ENCODE measurements at regions not wholly inside any gene's neighbourhood (a gene's known extent, or its start where the extent isn't known, plus 50 kb on each side); places are given as distances from the start of the nearest gene placed in this dataset.
"Not testable (repeated sequence)": the region's sequence is repeated elsewhere in the genome, so short reads cannot be mapped to it uniquely, and the experiment has no call there.

DNA sequence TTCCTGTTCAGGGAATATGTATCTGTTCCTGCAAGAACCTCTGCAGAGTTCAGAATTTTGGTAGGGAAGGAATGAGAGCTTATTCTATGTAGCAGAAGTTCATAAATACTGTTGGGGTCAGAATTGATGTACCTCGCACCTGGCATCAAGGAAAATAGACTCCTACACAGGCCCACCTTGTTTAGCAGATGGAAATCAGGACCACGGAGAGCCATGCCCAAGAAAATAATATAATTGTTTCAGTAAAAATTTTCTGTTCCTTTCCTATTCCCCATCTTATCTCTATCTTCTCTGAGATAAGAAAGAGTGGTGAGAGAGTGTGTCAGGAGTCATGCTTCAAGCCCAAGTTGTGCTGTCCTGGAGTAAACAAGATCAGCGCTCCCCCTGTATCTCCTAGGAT is 404.7 kb upstream of the UBE2E2 start:
- Histone ChIP-seq H3K4me3 (ENCODE audit: low read depth in 1 of 5, low read length in 5 of 5) (no peak overlapping the region), H3K27ac (ENCODE audit: low read depth, low read length) (no peak overlapping the region), H3K27me3 (ENCODE audit: control insufficient read depth in 5 of 5, insufficient read depth in 4 of 5, low read length in 5 of 5) (no peaks in the 10 kb centered on the region), H3K9me3 (ENCODE audit: control insufficient read depth in 5 of 5, low read length in 5 of 5) (no peaks in the 10 kb centered on the region), H3K9ac (ENCODE audit: low read length in 5 of 5) (no peak overlapping the region), H3K4me1 (ENCODE audit: control insufficient read depth in 5 of 5, insufficient read depth in 5 of 5, low read length in 5 of 5) (no peaks in the 10 kb centered on the region), H3K36me3 (ENCODE audit: control insufficient read depth in 5 of 5, insufficient read depth in 5 of 5, low read length in 5 of 5) (no peaks in the 10 kb centered on the region)

DNA sequence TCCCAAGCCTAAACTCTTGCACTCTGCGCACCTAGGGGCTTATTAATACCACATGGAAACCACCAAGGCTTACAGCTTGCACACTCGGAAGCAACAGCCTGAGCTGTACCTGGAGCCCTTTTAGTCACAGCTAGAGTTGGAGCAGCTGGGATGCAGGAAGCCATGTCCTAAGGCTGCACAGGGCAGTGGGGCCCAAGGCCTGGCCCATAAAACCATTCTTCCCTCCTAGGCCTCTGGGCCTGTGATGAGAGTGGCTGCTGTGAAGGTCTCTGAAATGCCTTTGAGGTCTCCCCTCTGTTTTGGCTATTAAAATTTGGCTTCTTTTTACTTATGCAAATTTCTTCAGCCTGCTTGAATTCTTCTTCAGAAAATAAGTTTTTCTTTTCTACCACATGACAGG is 383.9 kb upstream of the UBE2E2 start:
- H3K27me3 ChIP-seq (ENCODE audit: control insufficient read depth in 5 of 5, insufficient read depth in 4 of 5, low read length in 5 of 5), result no peaks in the 10 kb centered on the region
- peaks cover 0 to 3% (median 0%) of the 10 kb centered on the region in 5 donors for H3K9me3 ChIP-seq (ENCODE audit: control insufficient read depth in 5 of 5, low read length in 5 of 5)
- no peak overlapping the region for H3K9ac ChIP-seq (ENCODE audit: low read length in 5 of 5)
- H3K4me3 ChIP-seq (ENCODE audit: low read depth in 1 of 5, low read length in 5 of 5), result no peak overlapping the region
- no peaks in the 10 kb centered on the region for H3K36me3 ChIP-seq (ENCODE audit: control insufficient read depth in 5 of 5, insufficient read depth in 5 of 5, low read length in 5 of 5)
- no peak overlapping the region for H3K27ac ChIP-seq (ENCODE audit: low read depth, low read length)
- H3K4me1 ChIP-seq (ENCODE audit: control insufficient read depth in 5 of 5, insufficient read depth in 5 of 5, low read length in 5 of 5), result no peaks in the 10 kb centered on the region

DNA sequence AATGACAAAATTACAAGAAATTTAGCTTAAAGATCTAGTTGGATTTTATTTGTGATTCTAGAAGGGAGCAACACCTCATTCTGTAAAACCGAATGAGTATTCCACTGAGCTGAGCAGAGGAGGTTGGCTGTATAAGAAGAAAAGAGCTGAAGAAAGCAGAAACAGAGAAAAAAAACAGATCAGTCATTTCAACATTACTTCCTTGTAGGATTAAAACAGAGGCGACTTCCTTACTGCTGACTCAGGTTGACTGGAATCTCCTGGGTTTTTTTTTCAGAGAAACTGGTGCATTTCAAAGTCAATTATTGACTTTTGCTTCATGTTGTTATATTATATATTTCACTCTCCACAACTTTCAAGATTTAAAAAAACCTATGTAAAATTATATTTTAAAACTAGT is 368.1 kb upstream of the UBE2E2 start:
- no peak overlapping the region for H3K27ac ChIP-seq (ENCODE audit: low read depth, low read length)
- peaks cover 0 to 4% (median 0%) of the 10 kb centered on the region in 5 donors for H3K4me1 ChIP-seq (ENCODE audit: control insufficient read depth in 5 of 5, insufficient read depth in 5 of 5, low read length in 5 of 5)
- no peak overlapping the region for H3K4me3 ChIP-seq (ENCODE audit: low read depth in 1 of 5, low read length in 5 of 5)
- H3K36me3 ChIP-seq (ENCODE audit: control insufficient read depth in 5 of 5, insufficient read depth in 5 of 5, low read length in 5 of 5), result no peaks in the 10 kb centered on the region
- no peak overlapping the region for H3K9ac ChIP-seq (ENCODE audit: low read length in 5 of 5)
- H3K9me3 ChIP-seq (ENCODE audit: control insufficient read depth in 5 of 5, low read length in 5 of 5), result no peaks in the 10 kb centered on the region
- no peaks in the 10 kb centered on the region for H3K27me3 ChIP-seq (ENCODE audit: control insufficient read depth in 5 of 5, insufficient read depth in 4 of 5, low read length in 5 of 5)

DNA sequence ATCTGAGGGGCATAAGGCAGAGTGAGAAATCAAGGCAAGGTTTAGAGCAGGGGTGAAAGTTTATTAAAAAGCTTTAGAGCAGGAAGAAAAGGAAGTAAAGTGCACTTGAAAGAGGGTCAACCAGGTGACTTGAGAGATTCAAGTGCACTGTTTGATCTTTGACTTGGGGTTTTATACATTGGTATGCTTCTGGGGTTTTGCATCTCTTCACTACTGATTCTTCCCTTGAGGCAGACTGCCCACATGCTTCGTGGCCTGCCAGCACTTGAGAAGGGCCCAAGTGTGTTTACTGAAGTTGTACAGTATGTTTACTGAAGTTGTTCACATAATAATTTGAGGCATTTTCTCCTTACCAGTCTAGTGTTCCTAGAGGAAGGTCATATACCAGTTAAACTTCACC is 367.0 kb upstream of the UBE2E2 start:
- Histone ChIP-seq H3K27me3 (ENCODE audit: control insufficient read depth in 5 of 5, insufficient read depth in 4 of 5, low read length in 5 of 5) (no peaks in the 10 kb centered on the region), H3K9ac (ENCODE audit: low read length in 5 of 5) (no peak overlapping the region), H3K27ac (ENCODE audit: low read depth, low read length) (no peak overlapping the region), H3K4me3 (ENCODE audit: low read depth in 1 of 5, low read length in 5 of 5) (no peak overlapping the region), H3K9me3 (ENCODE audit: control insufficient read depth in 5 of 5, low read length in 5 of 5) (peaks cover 0 to 2% (median 0%) of the 10 kb centered on the region in 5 donors), H3K4me1 (ENCODE audit: control insufficient read depth in 5 of 5, insufficient read depth in 5 of 5, low read length in 5 of 5) (peaks cover 0 to 4% (median 0%) of the 10 kb centered on the region in 5 donors), H3K36me3 (ENCODE audit: control insufficient read depth in 5 of 5, insufficient read depth in 5 of 5, low read length in 5 of 5) (no peaks in the 10 kb centered on the region)

DNA sequence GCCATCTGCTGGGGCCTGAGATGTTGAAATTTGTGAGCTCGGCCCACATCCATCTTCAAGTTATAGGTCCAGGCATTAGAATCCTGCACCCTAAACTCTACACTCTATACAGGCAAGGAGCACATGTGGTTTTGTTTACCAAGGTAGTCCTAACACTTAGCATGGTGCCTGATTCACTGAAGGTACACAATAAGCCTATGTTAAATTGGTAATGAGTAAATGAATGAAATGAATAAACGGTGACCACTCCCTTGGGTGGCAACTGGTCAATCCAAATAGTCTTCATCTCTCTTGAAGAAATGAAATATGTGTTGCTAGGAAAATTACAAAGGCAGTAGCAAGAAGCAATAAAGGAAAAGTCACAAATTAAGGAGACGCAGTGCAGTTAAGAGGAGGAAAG is 359.3 kb upstream of the UBE2E2 start:
- Histone ChIP-seq H3K4me1 (ENCODE audit: control insufficient read depth in 5 of 5, insufficient read depth in 5 of 5, low read length in 5 of 5) (no peaks in the 10 kb centered on the region), H3K4me3 (ENCODE audit: low read depth in 1 of 5, low read length in 5 of 5) (no peak overlapping the region), H3K9me3 (ENCODE audit: control insufficient read depth in 5 of 5, low read length in 5 of 5) (peaks cover 0 to 2% (median 0%) of the 10 kb centered on the region in 5 donors), H3K27ac (ENCODE audit: low read depth, low read length) (no peak overlapping the region), H3K9ac (ENCODE audit: low read length in 5 of 5) (no peak overlapping the region), H3K27me3 (ENCODE audit: control insufficient read depth in 5 of 5, insufficient read depth in 4 of 5, low read length in 5 of 5) (no peaks in the 10 kb centered on the region), H3K36me3 (ENCODE audit: control insufficient read depth in 5 of 5, insufficient read depth in 5 of 5, low read length in 5 of 5) (no peaks in the 10 kb centered on the region)

DNA sequence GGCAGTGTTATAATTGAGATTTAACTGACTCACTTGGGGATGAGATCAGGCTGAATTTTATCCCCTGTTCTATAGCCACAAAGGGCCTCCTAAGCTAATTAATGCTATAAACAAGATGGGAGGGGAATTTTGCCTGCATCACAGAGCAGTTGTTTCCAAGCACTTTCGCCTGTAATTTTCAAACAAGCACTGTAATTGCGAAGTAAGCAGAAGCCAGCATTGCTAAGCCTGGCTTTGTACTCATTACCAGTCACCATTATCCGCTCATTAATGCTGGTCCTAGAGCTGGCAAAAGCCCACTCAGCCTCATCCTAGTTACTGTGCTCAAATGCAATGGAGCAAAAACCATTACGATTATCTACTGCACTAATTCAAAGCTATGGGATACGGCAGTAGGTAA is 356.6 kb upstream of the UBE2E2 start:
- no peak overlapping the region for H3K9ac ChIP-seq (ENCODE audit: low read length in 5 of 5)
- no peaks in the 10 kb centered on the region for H3K36me3 ChIP-seq (ENCODE audit: control insufficient read depth in 5 of 5, insufficient read depth in 5 of 5, low read length in 5 of 5)
- H3K9me3 ChIP-seq (ENCODE audit: control insufficient read depth in 5 of 5, low read length in 5 of 5), result no peaks in the 10 kb centered on the region
- no peaks in the 10 kb centered on the region for H3K27me3 ChIP-seq (ENCODE audit: control insufficient read depth in 5 of 5, insufficient read depth in 4 of 5, low read length in 5 of 5)
- no peak overlapping the region for H3K4me3 ChIP-seq (ENCODE audit: low read depth in 1 of 5, low read length in 5 of 5)
- no peak overlapping the region for H3K27ac ChIP-seq (ENCODE audit: low read depth, low read length)
- H3K4me1 ChIP-seq (ENCODE audit: control insufficient read depth in 5 of 5, insufficient read depth in 5 of 5, low read length in 5 of 5), result no peaks in the 10 kb centered on the region

DNA sequence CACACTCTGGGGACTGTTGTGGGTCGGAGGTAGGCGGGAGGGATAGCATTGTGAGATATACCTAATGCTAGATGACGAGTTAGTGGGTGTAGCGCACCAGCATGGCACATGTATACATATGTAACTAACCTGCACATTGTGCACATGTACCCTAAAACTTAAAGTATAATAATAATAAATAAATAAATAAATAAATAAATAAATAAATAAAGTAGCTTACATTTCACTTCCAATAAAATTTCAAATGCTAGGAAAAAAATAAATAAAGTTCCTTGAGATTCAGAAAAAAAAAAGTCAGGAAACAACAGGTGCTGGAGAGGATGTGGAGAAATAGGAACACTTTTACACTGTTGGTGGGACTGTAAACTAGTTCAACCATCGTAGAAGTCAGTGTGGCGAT is 353.5 kb upstream of the UBE2E2 start:
- H3K9me3 ChIP-seq (ENCODE audit: control insufficient read depth in 5 of 5, low read length in 5 of 5); H3K27me3 ChIP-seq (ENCODE audit: control insufficient read depth in 5 of 5, insufficient read depth in 4 of 5, low read length in 5 of 5); H3K9ac ChIP-seq (ENCODE audit: low read length in 5 of 5); H3K36me3 ChIP-seq (ENCODE audit: control insufficient read depth in 5 of 5, insufficient read depth in 5 of 5, low read length in 5 of 5); H3K4me3 ChIP-seq (ENCODE audit: low read depth in 1 of 5, low read length in 5 of 5); H3K27ac ChIP-seq (ENCODE audit: low read depth, low read length); H3K4me1 ChIP-seq (ENCODE audit: control insufficient read depth in 5 of 5, insufficient read depth in 5 of 5, low read length in 5 of 5): not testable (repeated sequence)

DNA sequence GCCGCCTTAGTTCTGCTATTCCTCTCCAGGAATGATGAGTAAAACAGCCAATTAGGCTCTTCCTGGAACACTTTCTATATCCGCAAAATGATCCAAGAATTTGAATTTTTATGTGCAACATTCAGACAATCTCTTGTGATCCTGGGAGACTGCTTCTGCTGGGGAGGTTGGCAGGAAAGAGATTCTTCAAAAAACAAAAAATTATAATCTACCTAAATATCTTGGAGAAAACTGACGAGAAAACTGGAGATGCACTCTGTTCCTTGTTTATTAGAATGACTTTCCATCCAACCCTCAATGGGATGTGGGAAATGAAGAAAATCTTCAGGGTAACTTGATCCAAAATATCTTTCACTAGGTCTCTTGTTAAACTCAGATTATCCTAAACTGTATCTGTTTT is 346.3 kb upstream of the UBE2E2 start:
- H3K4me3 ChIP-seq (ENCODE audit: low read depth in 1 of 5, low read length in 5 of 5), result no peak overlapping the region
- no peaks in the 10 kb centered on the region for H3K36me3 ChIP-seq (ENCODE audit: control insufficient read depth in 5 of 5, insufficient read depth in 5 of 5, low read length in 5 of 5)
- no peak overlapping the region for H3K27ac ChIP-seq (ENCODE audit: low read depth, low read length)
- no peak overlapping the region for H3K9ac ChIP-seq (ENCODE audit: low read length in 5 of 5)
- H3K27me3 ChIP-seq (ENCODE audit: control insufficient read depth in 5 of 5, insufficient read depth in 4 of 5, low read length in 5 of 5), result no peaks in the 10 kb centered on the region
- H3K4me1 ChIP-seq (ENCODE audit: control insufficient read depth in 5 of 5, insufficient read depth in 5 of 5, low read length in 5 of 5), result no peaks in the 10 kb centered on the region
- peaks cover 0 to 4% (median 0%) of the 10 kb centered on the region in 5 donors for H3K9me3 ChIP-seq (ENCODE audit: control insufficient read depth in 5 of 5, low read length in 5 of 5)

DNA sequence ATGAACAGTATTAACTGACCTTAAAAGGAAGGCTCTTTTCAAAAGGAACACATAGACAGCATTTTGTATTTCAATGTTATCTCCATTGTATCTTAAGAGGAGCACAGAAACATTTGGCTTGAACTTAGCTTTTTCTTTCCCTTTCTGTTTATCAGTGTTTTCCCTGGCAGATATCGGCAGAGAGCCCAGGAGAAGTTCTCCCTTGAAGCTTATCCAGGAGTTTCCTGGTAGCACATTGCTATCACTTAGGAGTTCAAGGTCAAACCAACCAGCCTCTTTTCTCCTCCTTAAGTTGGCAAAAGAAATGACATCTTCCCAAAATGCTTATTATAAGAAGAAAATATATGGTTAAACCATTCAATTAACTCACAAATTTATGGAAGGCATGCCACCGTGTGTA is 344.6 kb upstream of the UBE2E2 start:
- Histone ChIP-seq H3K27me3 (ENCODE audit: control insufficient read depth in 5 of 5, insufficient read depth in 4 of 5, low read length in 5 of 5) (no peaks in the 10 kb centered on the region), H3K36me3 (ENCODE audit: control insufficient read depth in 5 of 5, insufficient read depth in 5 of 5, low read length in 5 of 5) (no peaks in the 10 kb centered on the region), H3K4me3 (ENCODE audit: low read depth in 1 of 5, low read length in 5 of 5) (no peak overlapping the region), H3K9me3 (ENCODE audit: control insufficient read depth in 5 of 5, low read length in 5 of 5) (no peaks in the 10 kb centered on the region), H3K9ac (ENCODE audit: low read length in 5 of 5) (no peak overlapping the region), H3K27ac (ENCODE audit: low read depth, low read length) (no peak overlapping the region), H3K4me1 (ENCODE audit: control insufficient read depth in 5 of 5, insufficient read depth in 5 of 5, low read length in 5 of 5) (no peaks in the 10 kb centered on the region)

DNA sequence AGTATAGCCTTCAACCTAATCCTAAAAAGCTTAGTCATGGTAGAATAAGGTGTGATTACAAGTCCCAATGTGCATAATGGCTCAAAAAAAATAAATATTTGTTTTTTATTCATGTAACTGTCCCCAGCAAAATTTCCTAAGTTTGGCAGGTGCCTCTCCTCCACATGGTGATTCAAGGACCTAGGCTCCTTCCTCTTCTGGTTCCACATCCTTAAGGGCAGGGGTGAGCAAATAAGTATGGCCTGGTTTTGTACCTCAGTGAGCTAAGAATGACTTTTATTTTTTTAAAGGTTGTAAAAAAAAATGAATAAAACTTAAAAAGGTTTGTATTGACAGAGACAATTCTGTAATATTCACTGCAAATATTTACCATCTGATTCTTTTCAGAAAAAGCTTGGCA is 343.5 kb upstream of the UBE2E2 start:
- H3K27ac ChIP-seq (ENCODE audit: low read depth, low read length), result no peak overlapping the region
- no peak overlapping the region for H3K4me3 ChIP-seq (ENCODE audit: low read depth in 1 of 5, low read length in 5 of 5)
- no peaks in the 10 kb centered on the region for H3K9me3 ChIP-seq (ENCODE audit: control insufficient read depth in 5 of 5, low read length in 5 of 5)
- H3K9ac ChIP-seq (ENCODE audit: low read length in 5 of 5), result no peak overlapping the region
- H3K36me3 ChIP-seq (ENCODE audit: control insufficient read depth in 5 of 5, insufficient read depth in 5 of 5, low read length in 5 of 5), result no peaks in the 10 kb centered on the region
- H3K27me3 ChIP-seq (ENCODE audit: control insufficient read depth in 5 of 5, insufficient read depth in 4 of 5, low read length in 5 of 5), result no peaks in the 10 kb centered on the region
- no peaks in the 10 kb centered on the region for H3K4me1 ChIP-seq (ENCODE audit: control insufficient read depth in 5 of 5, insufficient read depth in 5 of 5, low read length in 5 of 5)

DNA sequence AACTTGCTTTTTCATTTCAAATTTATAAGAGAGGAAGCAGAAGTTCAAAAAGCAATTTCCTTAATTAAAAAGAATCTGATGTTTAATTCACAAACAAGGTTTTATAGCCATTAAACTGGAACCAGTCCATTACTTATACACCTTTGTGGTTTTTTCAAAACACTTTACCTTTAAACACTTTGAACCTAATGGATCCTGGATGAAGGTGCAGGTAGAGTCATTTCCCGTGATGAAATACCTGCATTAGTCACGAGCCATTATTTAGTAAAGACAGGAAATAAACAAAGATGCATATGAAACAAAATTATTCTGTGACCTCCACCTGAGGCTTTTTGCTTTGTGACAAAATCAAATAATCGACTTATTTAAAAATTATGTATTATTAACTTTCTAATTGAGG is 341.7 kb upstream of the UBE2E2 start:
- Histone ChIP-seq H3K27me3 (ENCODE audit: control insufficient read depth in 5 of 5, insufficient read depth in 4 of 5, low read length in 5 of 5) (no peaks in the 10 kb centered on the region), H3K36me3 (ENCODE audit: control insufficient read depth in 5 of 5, insufficient read depth in 5 of 5, low read length in 5 of 5) (no peaks in the 10 kb centered on the region), H3K9me3 (ENCODE audit: control insufficient read depth in 5 of 5, low read length in 5 of 5) (no peaks in the 10 kb centered on the region), H3K4me1 (ENCODE audit: control insufficient read depth in 5 of 5, insufficient read depth in 5 of 5, low read length in 5 of 5) (no peaks in the 10 kb centered on the region), H3K4me3 (ENCODE audit: low read depth in 1 of 5, low read length in 5 of 5) (no peak overlapping the region), H3K9ac (ENCODE audit: low read length in 5 of 5) (no peak overlapping the region), H3K27ac (ENCODE audit: low read depth, low read length) (no peak overlapping the region)
